ENCODE measurements at regions not wholly inside any gene's neighbourhood (a gene's known extent, or its start where the extent isn't known, plus 50 kb on each side); places are given as distances from the start of the nearest gene placed in this dataset.

GRCh38 chr4:37528166-37528885, 157.8 kb downstream of the RELL1 start:
- no peak overlapping the region for H3K27ac ChIP-seq
- TF ChIP-seq CTCF (conservative IDR thresholded peaks at IDR 0.05; ENCODE audit: low read depth) = no peak
- ChIA-PET CTCF (interaction anchor here (0.6 to 1.2 kb wide), 3 partner anchors 75 to 94 kb away, joined by 3 to 6 read pairs (median 4); no protein-coding TSS in a partner anchor), POLR2A (ENCODE audit: low non-redundant PET) (no interaction called here)
- peak; percentile 31 for DNase-seq (ENCODE audit: low spot score)

GRCh38 chr4:37524267-37524666, 161.9 kb downstream of the RELL1 start:
- TF ChIP-seq CTCF (conservative IDR thresholded peaks at IDR 0.05; ENCODE audit: low read depth) = no peak
- no peak overlapping the region for H3K27ac ChIP-seq
- ChIA-PET POLR2A (ENCODE audit: low non-redundant PET) (no interaction called here), CTCF (no interaction called here)
- no peak for DNase-seq (ENCODE audit: low spot score)

GRCh38 chr4:37522996-37523395, 163.2 kb downstream of the RELL1 start:
- CTCF ChIA-PET = no interaction called here
- H3K27ac ChIP-seq = no peak overlapping the region
- no peak for DNase-seq (ENCODE audit: low spot score)
- TF ChIP-seq CTCF (conservative IDR thresholded peaks at IDR 0.05; ENCODE audit: low read depth) = no peak
- POLR2A ChIA-PET (ENCODE audit: low non-redundant PET) = no interaction called here

GRCh38 chr4:37517326-37517725, 168.8 kb downstream of the RELL1 start:
- CTCF ChIA-PET = no interaction called here
- POLR2A ChIA-PET (ENCODE audit: low non-redundant PET) = no interaction called here
- H3K27ac ChIP-seq = no peak overlapping the region
- no peak for TF ChIP-seq CTCF (conservative IDR thresholded peaks at IDR 0.05; ENCODE audit: low read depth)
- DNase-seq (ENCODE audit: low spot score) = no peak

GRCh38 chr4:37516057-37516775, 170.0 kb downstream of the RELL1 start:
- POLR2A ChIA-PET (ENCODE audit: low non-redundant PET) = no interaction called here
- CTCF ChIA-PET = interaction anchor here (0.6 kb wide), 2 partner anchors 10 to 907 kb away, joined by 3 to 4 read pairs; no protein-coding TSS in a partner anchor
- DNase-seq (ENCODE audit: low spot score) = no peak
- no peak for TF ChIP-seq CTCF (conservative IDR thresholded peaks at IDR 0.05; ENCODE audit: low read depth)
- no peak overlapping the region for H3K27ac ChIP-seq

GRCh38 chr4:37510626-37511025, 175.6 kb downstream of the RELL1 start:
- TF ChIP-seq CTCF (conservative IDR thresholded peaks at IDR 0.05; ENCODE audit: low read depth) = no peak
- ChIA-PET POLR2A (ENCODE audit: low non-redundant PET) (no interaction called here), CTCF (interaction anchor here (0.6 to 0.7 kb wide), 2 partner anchors 295 to 626 kb away, joined by 3 read pairs; no protein-coding TSS in a partner anchor)
- H3K27ac ChIP-seq = no peak overlapping the region
- no peak for DNase-seq (ENCODE audit: low spot score)
